NCI-H460 (cell line): ENCODE measurements at regions not wholly inside any gene's neighbourhood (a gene's known extent, or its start where the extent isn't known, plus 50 kb on each side); places are given as distances from the start of the nearest gene placed in this dataset.

ENCODE experiments used
- DNase-seq: peaks from one replicate; pipeline ENCODE4 v3.0.0-alpha.2; 2016; ENCODE audit warnings: low read depth; ENCODE audit errors: extremely low read depth

DNA sequence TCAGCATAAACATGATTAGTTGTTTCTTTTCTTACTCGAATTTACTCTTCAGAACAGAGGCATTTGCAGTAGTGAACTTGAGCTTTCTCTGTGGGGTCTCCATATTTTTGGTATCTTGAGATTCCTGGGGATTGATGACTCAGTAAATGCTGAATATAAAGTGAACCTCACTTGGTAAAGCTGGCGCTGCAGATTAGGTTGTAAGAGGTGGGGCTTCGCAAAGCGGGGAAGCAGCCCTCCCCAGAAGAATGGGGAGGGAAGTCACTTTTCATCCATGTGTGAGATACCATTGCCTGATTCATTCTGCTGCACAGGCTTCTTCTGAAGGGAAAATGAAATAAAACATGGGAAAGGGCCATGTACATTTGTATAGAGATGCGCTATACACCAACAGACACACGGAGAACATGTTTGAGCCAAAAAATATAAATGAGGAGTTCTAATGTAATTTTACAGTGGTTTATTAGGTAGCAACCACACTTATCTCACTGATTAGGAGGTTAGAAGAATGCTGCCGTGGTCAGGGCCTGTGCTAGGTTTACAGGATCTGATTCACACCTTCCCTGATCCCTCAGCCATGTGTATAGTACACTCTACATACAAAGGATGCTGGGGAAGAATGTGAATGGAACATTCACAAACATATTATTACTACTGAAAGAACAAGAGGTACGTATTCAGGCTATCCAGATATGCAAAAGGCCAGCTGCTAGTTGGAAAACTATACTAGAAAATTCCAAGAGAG lies 63.5 kb downstream of the DNTTIP2 start:
- DNase-seq: peak; percentile 76

DNA sequence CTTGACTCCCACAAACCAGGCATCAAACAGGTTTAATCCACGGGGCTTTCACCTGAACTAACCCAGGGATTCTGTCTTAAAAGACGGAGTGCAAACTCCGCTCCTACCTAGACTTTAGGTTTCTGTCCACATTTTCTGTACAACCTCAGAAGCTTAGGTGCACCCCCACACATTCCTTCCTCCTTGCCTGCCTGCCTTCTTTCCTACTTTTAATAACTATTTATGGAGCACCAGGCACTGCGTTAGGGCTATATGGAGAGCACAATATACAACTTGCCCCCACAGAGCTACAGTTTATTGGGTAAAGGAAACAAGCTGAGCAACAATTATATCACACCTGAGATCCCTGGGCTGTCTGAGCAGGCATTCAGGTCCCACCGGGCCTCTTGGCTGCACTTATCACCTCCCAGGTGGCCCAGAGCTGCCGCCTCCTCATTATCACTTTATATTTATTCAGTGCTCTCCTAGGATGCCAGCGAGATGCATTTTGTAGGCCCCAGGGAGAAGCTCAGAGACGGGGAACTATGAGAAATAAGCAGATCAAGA lies 64.1 kb downstream of the DNTTIP2 start:
- DNase-seq: no peak

DNA sequence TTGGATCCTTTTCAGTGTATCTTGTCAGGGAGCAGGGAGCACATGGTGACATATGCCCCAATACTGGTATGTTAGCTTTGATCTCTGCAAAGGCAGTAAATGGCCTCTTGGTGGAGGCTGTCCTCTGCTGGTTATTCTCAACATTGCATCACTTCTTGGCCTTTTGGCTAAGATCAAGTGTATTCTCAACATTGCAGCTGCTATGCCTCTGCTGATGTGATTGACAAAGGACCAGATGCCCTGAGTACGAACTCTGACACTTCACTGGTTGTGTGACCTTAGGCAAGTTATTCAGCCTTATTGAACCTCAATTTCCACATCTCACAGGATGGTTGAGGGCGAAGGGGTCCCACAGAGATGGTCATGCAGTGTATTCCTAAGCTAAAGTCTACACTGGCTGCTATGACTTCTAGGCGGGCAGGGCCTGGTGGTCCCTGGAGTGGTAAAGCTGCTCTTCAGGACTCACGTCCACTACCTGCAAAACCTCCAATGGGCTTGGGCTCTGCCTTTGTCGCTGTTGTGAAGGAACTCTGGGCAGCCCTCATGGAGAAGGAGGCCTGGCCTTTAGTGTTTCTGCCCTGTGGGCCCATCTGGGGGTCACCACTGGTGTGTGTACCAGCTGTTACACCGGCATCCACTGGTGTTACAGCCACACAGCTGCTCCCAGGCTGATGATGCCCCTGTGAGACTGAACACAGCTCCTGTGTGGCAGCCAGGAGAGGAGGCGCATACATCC lies 64.8 kb downstream of the DNTTIP2 start:
- peak; percentile 86 for DNase-seq

DNA sequence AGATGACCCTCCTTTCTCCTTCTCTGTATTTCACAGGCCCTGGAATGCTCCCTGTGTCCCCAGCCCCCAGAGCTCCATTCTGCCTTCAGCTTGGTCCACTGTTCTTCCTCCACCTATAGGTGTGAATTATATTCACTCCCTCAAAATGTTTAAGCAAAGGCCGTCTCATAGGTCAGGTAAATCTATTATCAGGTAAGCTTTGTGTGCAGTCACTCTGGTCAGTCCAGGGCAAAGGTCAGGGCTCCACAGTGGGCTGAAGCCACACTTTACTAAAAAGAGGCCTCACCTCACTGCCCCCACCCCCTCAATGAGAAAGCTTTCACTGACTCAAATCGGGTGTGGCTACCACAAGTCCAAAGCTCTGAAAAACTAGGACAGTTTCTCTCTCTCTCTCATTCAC lies 65.9 kb downstream of the DNTTIP2 start:
- DNase-seq: no peak

DNA sequence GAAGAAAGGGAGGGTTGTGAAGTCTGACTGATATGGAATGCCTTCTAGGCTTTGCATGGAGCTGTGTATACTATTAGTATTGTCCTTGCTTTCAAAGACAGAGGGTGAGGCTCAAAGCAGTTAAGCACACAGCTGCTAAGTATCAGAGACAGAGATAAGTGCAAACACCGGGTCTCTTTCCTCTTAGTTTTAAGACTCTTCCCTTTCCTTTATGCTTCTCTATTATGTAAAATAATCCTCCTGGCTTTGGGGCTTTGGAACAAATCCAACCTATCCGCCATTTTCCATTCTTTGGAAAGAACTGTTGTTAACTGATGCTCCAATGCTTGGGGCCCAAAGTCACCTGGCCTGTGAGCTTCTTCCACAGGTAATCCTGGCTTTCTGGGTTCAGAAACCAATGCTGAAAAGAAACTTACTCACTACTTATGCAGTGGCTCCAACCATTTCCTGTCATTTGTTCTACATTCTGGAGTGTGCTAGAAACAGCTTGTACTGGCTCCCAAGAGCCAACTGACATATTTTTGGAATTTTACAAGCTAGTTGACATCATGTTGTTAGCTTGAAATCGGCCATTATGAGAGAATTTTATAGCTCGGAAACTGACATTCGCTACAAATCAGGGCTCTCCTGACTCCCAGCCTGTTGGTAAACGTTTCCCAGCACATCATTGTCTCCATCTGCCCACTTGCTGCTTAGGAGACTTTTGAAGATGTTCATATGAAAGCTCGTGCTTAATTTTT lies 67.5 kb downstream of the DNTTIP2 start:
- DNase-seq: no peak

DNA sequence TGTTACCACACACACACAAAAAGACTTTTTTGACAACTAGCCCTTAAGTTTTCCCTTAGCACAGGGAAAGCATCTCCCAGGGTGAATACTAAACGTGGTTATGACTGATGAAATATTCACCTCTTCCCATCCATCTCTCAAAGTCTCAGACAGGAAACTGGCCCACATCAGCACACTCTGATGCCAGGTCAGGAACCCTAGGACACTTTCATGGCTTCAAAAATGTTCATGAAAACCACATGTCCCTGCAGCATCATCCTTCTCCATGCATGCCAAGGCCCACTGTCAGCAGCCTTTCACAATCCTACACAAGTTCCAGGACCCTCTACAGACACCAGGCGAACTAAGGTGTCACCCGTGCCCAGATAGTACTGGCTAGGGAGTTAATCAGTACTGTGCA lies 68.7 kb downstream of the DNTTIP2 start:
- DNase-seq: no peak

DNA sequence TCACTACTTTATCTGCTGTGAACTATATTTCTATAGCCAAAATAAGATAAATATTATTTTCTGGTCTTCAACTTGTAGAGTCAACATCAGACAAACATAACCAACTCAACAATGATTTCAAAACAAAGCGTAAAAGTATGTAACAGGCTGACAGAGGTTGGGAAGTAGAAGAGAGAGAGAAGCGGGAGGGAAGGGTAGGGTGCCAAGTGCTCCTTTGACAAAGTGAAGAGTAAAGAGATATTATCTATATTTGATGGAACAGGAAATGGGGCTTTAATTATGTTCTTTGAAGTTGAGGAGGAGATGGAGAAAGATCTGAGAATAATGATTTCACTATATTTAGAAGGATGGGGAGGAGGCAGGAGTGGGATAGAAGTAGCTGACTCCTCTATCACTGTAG lies 70.1 kb downstream of the DNTTIP2 start:
- DNase-seq: no peak

- no peak for DNase-seq
These were observed 71.6 kb downstream of the DNTTIP2 start for GRCh38 chr1:93807311-93807930.

DNA sequence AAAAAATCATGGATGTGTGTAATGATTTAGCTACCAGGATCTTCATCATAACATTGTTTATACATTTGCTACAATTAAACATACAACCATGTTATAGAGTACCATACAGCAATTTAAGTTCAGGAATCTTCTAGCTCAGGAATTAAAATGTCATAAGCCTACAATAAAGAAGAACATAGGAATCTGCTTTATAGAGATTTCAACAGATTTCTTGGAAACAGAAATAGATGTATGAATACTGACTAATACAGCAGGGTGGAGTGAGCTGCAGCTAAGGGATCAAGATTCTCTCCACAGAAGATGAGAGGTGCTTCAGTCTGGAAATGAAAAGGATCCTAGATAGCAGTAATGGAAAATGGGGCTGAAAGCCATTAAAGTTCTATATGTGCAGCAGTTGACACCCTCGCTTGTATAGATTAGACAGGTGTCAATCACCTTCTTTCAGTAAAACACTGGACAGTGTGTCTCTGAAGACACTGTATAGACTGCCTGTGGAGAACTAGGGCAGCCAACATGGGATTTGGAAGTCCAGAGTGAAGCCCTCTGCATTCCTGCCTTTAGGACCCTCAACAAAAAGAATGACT lies 73.9 kb downstream of the DNTTIP2 start:
- no peak for DNase-seq

- DNase-seq: peak; percentile 51
These were observed 74.6 kb downstream of the DNTTIP2 start for GRCh38 chr1:93804412-93804811.

- no peak for DNase-seq
These were observed 77.5 kb downstream of the DNTTIP2 start for GRCh38 chr1:93801471-93801870.

- DNase-seq: no peak
These were observed 78.2 kb downstream of the DNTTIP2 start for GRCh38 chr1:93800856-93801255.

DNA sequence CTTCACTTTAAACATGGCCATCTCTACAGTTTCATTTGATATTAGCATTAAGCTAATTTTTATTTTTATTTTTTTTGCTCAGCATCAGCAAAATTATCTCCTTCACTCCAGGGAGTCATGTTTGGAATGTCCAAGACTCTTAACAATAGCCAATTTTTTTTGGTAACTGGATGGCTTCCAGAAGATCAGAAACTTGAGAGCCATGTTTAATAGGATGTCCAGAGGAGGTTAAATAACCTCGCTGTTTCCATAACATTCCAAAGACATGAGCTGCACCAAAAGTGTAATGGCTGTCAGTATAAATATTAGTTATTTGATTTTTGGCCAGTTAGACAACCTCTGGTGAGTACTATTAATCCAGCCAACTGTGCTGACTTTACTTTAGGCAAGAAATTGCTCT lies 80.7 kb downstream of the DNTTIP2 start:
- no peak for DNase-seq

DNA sequence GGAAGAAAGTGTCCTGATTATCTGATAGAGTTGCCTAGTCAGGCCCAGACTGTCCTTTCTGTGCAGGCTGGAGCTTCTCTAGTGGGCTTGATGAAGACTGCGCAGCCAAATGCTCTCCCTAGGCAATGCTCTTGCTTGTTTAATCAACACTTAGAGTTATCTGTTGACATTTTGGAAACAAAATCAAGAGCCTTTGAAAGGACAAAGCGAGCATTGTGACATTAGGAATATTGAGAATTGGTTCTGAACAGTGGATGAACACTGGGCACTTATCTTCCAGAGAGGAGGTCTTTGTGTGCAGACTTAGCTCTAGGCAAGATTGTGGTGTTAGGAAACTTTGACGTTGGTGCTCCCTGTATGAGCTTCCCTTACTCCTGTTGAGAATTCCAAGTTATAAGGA lies 94.5 kb downstream of the DNTTIP2 start:
- DNase-seq: no peak

DNA sequence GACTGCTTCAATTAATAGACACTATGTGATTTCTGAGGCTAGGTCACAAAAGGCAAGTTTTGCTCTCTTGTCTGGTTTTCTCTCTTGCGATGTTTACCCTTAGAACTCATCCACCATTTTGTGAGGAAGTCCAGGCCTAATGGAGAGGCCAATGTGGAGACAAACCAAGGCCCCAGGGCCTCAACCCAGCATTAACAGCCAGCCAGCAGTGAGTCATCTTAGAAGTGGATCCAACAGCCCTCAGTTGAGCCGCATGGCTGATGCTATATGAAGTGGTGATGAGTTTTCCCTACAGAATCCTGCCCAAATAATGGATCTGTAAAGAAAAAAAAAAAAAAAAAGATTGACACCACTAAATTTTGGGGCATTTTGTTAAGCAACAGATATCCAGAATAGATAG lies 95.1 kb downstream of the DNTTIP2 start:
- no peak for DNase-seq

- peak; percentile 84 for DNase-seq
These were observed 98.0 kb upstream of the BCAR3 start for GRCh38 chr1:93779540-93780165.

- DNase-seq: no peak
These were observed 96.8 kb upstream of the BCAR3 start for GRCh38 chr1:93778457-93778856.

GRCh38 chr1:93777255-93777654 lies 95.6 kb upstream of the BCAR3 start:
- no peak for DNase-seq

DNA sequence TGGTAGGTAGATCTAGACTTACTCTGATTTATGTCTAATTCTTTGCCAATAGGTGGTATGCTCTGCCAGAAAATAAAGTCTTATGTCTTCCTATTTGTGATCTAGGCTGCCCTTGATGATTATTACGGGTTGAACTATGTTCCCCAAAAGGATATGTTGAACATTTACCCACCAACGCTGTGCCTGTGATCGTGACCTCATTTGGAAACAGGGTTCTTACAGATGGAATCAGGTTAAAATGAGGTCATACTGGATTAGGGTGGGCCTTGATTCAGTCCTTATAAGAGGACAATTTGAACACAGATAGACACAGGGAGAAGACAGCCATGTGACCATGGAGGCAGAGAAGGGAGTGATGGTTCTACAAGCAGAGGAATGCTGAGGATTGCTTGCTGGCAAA lies 95.1 kb upstream of the BCAR3 start:
- DNase-seq: no peak

DNA sequence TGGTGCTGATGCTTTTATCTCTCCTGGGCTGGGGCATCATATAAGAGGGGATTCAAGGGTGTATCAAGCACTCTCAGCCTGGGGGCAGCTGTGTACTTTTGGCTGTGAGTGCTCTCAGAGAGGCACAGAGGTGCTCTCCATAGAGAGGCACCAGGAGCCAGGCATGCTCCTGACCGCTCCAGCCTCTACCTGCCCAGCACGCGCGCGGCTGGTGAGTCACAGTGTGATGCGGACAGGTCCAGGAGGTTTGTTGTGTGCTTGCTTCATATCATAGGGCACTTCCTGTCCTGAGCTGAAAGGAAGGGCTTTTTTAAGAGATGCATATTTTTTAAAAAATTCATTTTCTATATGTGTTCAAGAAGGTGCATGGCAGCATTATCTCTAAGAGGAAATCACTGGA lies 93.6 kb upstream of the BCAR3 start:
- DNase-seq: no peak
